H1 (cell line): ENCODE measurements at regions not wholly inside any gene's neighbourhood (a gene's known extent, or its start where the extent isn't known, plus 50 kb on each side); places are given as distances from the start of the nearest gene placed in this dataset.

Source experiments
- CTCF ChIA-PET: fragments of 300-600 bp; sonication (Branson Sonifier 250); formaldehyde crosslinking; loops from one replicate; lab custom pipeline; 2021; ENCODE audit not compliant: partially characterized antibody; lab: Charles Lee
- POLR2A ChIA-PET: fragments of 300-600 bp; sonication (Branson Sonifier 250); formaldehyde crosslinking; loops from one replicate; lab custom pipeline; 2021; ENCODE audit warnings: inconsistent platforms; ENCODE audit not compliant: partially characterized antibody; lab: Charles Lee
- DNase-seq, 2 experiments: peaks; one replicate each; pipeline versions ENCODE4 v3.0.0 to v3.0.0-alpha.2; 2010 to 2022; ENCODE audit warnings: low spot score in 2 of 2, low read depth in 1 of 2, mixed read lengths in 1 of 2
- FAIRE-seq: peaks from 2 replicates; lab custom pipeline; 2011; peaks lifted over from hg19 to GRCh38; lab: Jason Lieb, UNC
- H2AFZ ChIP-seq: 2 replicates; pipeline ENCODE4 v1.8.1; 2012; ENCODE audit warnings: low read length, inconsistent platforms
- H2AK5ac ChIP-seq: 2 replicates; pipeline ENCODE4 v1.6.1; 2013; ENCODE audit warnings: low read depth, low read length
- H2BK120ac ChIP-seq: replicated peaks from 2 replicates; pipeline ENCODE3; 2013; ENCODE audit warnings: low read depth, low read length, inconsistent platforms
- H2BK12ac ChIP-seq: 2 replicates; pipeline ENCODE4 v1.6.1; 2013; ENCODE audit warnings: low read depth, low read length
- H2BK15ac ChIP-seq: 2 replicates; pipeline ENCODE4 v1.6.1; 2013; ENCODE audit warnings: low read length
- H2BK20ac ChIP-seq: 2 replicates; pipeline ENCODE4 v1.6.1; 2013; ENCODE audit warnings: low read length
- H2BK5ac ChIP-seq: 2 replicates; pipeline ENCODE4 v1.6.1; 2013; ENCODE audit warnings: low read depth, low read length
- H3K14ac ChIP-seq: 2 replicates; pipeline ENCODE4 v1.6.1; 2013; ENCODE audit warnings: inconsistent platforms; ENCODE audit not compliant: insufficient read length
- H3K18ac ChIP-seq: 2 replicates; pipeline ENCODE4 v1.6.1; 2013; ENCODE audit warnings: low read length; ENCODE audit errors: extremely low read depth
- H3K23ac ChIP-seq: 2 replicates; pipeline ENCODE4 v1.6.1; 2013; ENCODE audit warnings: inconsistent platforms; ENCODE audit not compliant: insufficient read length
- H3K23me2 ChIP-seq: 2 replicates; pipeline ENCODE4 v1.6.1; 2013; ENCODE audit warnings: low read depth, low read length
- H3K27ac ChIP-seq: 2 replicates; pipeline ENCODE4 v1.6.1; 2011; ENCODE audit warnings: low read depth, low read length, inconsistent platforms
- H3K27me3 ChIP-seq, 4 experiments: replicated peaks in 1 of 4; 1 replicate in 1 of 4; 2 replicates in 3 of 4; pipeline versions ENCODE4 v1.6.1 to v1.8.1; 2011 to 2013; ENCODE audit warnings: low read length in 3 of 4, mild to moderate bottlenecking in 3 of 4, inconsistent platforms in 2 of 4, mixed read lengths in 2 of 4, moderate library complexity in 1 of 4; ENCODE audit not compliant: control insufficient read depth in 3 of 4, insufficient read depth in 3 of 4; ENCODE audit errors: extremely low read depth in 1 of 4
- H3K36me3 ChIP-seq, 4 experiments: 2 replicates each; pipeline versions ENCODE4 v1.6.1 to v1.8.1; 2011 to 2013; ENCODE audit warnings: mild to moderate bottlenecking in 4 of 4, low read length in 3 of 4, moderate library complexity in 2 of 4, control low read depth in 1 of 4, inconsistent platforms in 1 of 4; ENCODE audit not compliant: insufficient read depth in 4 of 4, control insufficient read depth in 2 of 4
- H3K4ac ChIP-seq: replicated peaks from 2 replicates; pipeline ENCODE3; 2013; ENCODE audit warnings: low read length, low read depth, mixed read lengths, inconsistent platforms; ENCODE audit not compliant: insufficient read length
- H3K4me1 ChIP-seq, 4 experiments: replicated peaks in 1 of 4; 1 replicate in 1 of 4; 2 replicates in 3 of 4; pipeline versions ENCODE4 v1.6.1 to v1.8.1; 2011 to 2013; ENCODE audit warnings: low read length in 3 of 4, inconsistent platforms in 2 of 4, mixed read lengths in 1 of 4; ENCODE audit not compliant: insufficient read depth in 4 of 4, control insufficient read depth in 3 of 4
- H3K4me2 ChIP-seq, 2 experiments: 2 replicates each; pipeline versions ENCODE4 v1.6.1 to v1.8.1; 2011 to 2013; ENCODE audit warnings: low read depth in 2 of 2, low read length in 2 of 2, control low read depth in 1 of 2, inconsistent platforms in 1 of 2, mild to moderate bottlenecking in 1 of 2; ENCODE audit not compliant: insufficient read depth in 1 of 2
- H3K4me3 ChIP-seq, 4 experiments: fragments of 200-600, 300-600 bp in 1 of 4; sonication (generic), shearing (Covaris generic), sonication (Bioruptor Twin) in 1 of 4; 2 replicates each; pipeline versions ENCODE4 v1.5.1 to v1.8.1; 2011 to 2016; ENCODE audit warnings: low read length in 4 of 4, low read depth in 3 of 4, control low read depth in 2 of 4, inconsistent platforms in 2 of 4, mild to moderate bottlenecking in 2 of 4, mixed read lengths in 1 of 4, moderate library complexity in 1 of 4; ENCODE audit not compliant: insufficient read depth in 2 of 4; ENCODE audit errors: extremely low read depth in 1 of 4
- H3K56ac ChIP-seq: replicated peaks from 2 replicates; pipeline ENCODE3; 2013; ENCODE audit warnings: low read depth, mild to moderate bottlenecking, mixed read lengths, low read length, inconsistent platforms; ENCODE audit not compliant: insufficient read length
- H3K79me1 ChIP-seq: 2 replicates; pipeline ENCODE4 v1.6.1; 2013; ENCODE audit warnings: low read depth, low read length, control low read depth
- H3K79me2 ChIP-seq, 2 experiments: 2 replicates each; pipeline versions ENCODE4 v1.6.1 to v1.8.1; 2012 to 2013; ENCODE audit warnings: low read length in 2 of 2, mild to moderate bottlenecking in 2 of 2, inconsistent platforms in 1 of 2; ENCODE audit not compliant: insufficient read depth in 2 of 2, control insufficient read depth in 1 of 2
- H3K9ac ChIP-seq, 4 experiments: replicated peaks in 1 of 4; 1 replicate in 1 of 4; 2 replicates in 3 of 4; pipeline versions ENCODE4 v1.6.1 to v1.8.1; 2011 to 2013; ENCODE audit warnings: low read depth in 3 of 4, low read length in 3 of 4, control low read depth in 2 of 4, mild to moderate bottlenecking in 2 of 4, moderate library complexity in 2 of 4, inconsistent platforms in 1 of 4; ENCODE audit errors: extremely low read depth in 1 of 4
- H3K9me3 ChIP-seq, 2 experiments: 2 replicates each; pipeline versions ENCODE4 v1.6.1 to v1.8.1; 2012 to 2013; ENCODE audit warnings: mild to moderate bottlenecking in 2 of 2, moderate library complexity in 2 of 2, control low read depth in 1 of 2, inconsistent platforms in 1 of 2, low read depth in 1 of 2, low read length in 1 of 2, mixed read lengths in 1 of 2; ENCODE audit not compliant: insufficient read depth in 2 of 2
- H4K20me1 ChIP-seq, 2 experiments: replicated peaks in 1 of 2; 2 replicates each; pipeline versions ENCODE3 to v1.8.1; 2011 to 2013; ENCODE audit warnings: inconsistent platforms in 2 of 2, low read length in 2 of 2, mild to moderate bottlenecking in 1 of 2; ENCODE audit not compliant: insufficient read depth in 2 of 2, control insufficient read depth in 1 of 2
- H4K5ac ChIP-seq: 2 replicates; pipeline ENCODE4 v1.6.1; 2013; ENCODE audit warnings: low read length, low read depth, mixed read lengths, inconsistent platforms; ENCODE audit not compliant: insufficient read length
- H4K8ac ChIP-seq: 2 replicates; pipeline ENCODE4 v1.8.0; 2013; ENCODE audit warnings: mild to moderate bottlenecking, moderate library complexity, low read length, inconsistent platforms; ENCODE audit not compliant: insufficient read depth; ENCODE audit errors: extremely low read depth
- H4K91ac ChIP-seq: replicated peaks from 2 replicates; pipeline ENCODE3; 2013; ENCODE audit warnings: low read length, mixed read lengths, inconsistent platforms; ENCODE audit not compliant: insufficient read length
- CHD2 ChIP-seq: IDR thresholded peaks from 2 replicates; pipeline ENCODE4 v1.6.1; 2012; ENCODE audit warnings: low read length, improper control_type of control experiment
- MAFK ChIP-seq: IDR thresholded peaks from 2 replicates; pipeline ENCODE4 v1.6.1; 2012; ENCODE audit warnings: low read depth, mild to moderate bottlenecking, improper control_type of control experiment, low read length
- WGBS, 2 experiments: shearing (Covaris generic) in 1 of 2; methylation state at CpG; one replicate each; pipeline versions ENCODE4 v1.1.6 to v1.1.7; 2013 to 2015; ENCODE audit warnings: low lambda C conversion rate in 2 of 2, mixed read lengths in 2 of 2, inconsistent platforms in 1 of 2, low coverage in 1 of 2, missing lambda C conversion rate in 1 of 2; ENCODE audit not compliant: insufficient replicate concordance in 2 of 2, insufficient coverage in 1 of 2, insufficient read length in 1 of 2; ENCODE audit errors: extremely low coverage in 1 of 2, missing lambda C conversion rate in 1 of 2; 5-methylcytosine and 5-hydroxymethylcytosine counted together

GRCh38 chr13:108036411-108036932 lies 178.9 kb downstream of the LIG4 start:
- Histone ChIP-seq H4K20me1 (no peaks in the 10 kb centered on the region), H2AFZ (no peak overlapping the region), H4K8ac (no peak overlapping the region), H3K79me2 (no peaks in the 10 kb centered on the region), H2BK120ac (no peak overlapping the region), H2BK20ac (no peak overlapping the region), H4K91ac (no peak overlapping the region), H3K79me1 (no peaks in the 10 kb centered on the region), H3K23me2 (no peaks in the 10 kb centered on the region), H4K5ac (no peak overlapping the region), H2AK5ac (no peak overlapping the region), H3K18ac (no peak overlapping the region), H2BK12ac (no peak overlapping the region), H2BK5ac (no peak overlapping the region), H3K4me1 (peaks cover 0 to 9% (median 0%) of the 10 kb centered on the region in 4 experiments; a peak in 1 of 7 replicates), H3K27ac (no peak overlapping the region), H3K4me2 (no peak overlapping the region), H3K4ac (no peak overlapping the region), H3K56ac (no peak overlapping the region), H3K27me3 (no peaks in the 10 kb centered on the region), H3K9me3 (no peaks in the 10 kb centered on the region), H2BK15ac (no peak overlapping the region), H3K14ac (no peak overlapping the region), H3K9ac (no peak overlapping the region), H3K4me3 (no peak overlapping the region), H3K23ac (no peak overlapping the region), H3K36me3 (no peaks in the 10 kb centered on the region)
- ChIA-PET POLR2A (no interaction called here), CTCF (interaction anchor here (0.6 to 1.8 kb wide), 4 partner anchors 50 to 120 kb away, joined by 3 to 7 read pairs (median 4); no protein-coding TSS in a partner anchor)
- 95% methylated on average over 4 of the region's 4 CpGs; no CpG with 5 or more reads in 1 of the 2 experiments for WGBS, 2 experiments
- TF ChIP-seq CHD2 (no peak), MAFK (peak; percentile 38; the same call in 1 of the 2 replicates)
- DNase-seq, result no peak
- FAIRE-seq, result no peak
